Nephron progenitor cell (in vitro differentiated cells): ENCODE measurements at regions not wholly inside any gene's neighbourhood (a gene's known extent, or its start where the extent isn't known, plus 50 kb on each side); places are given as distances from the start of the nearest gene placed in this dataset.

Experiments used
- DNase-seq: peaks from one replicate; pipeline ENCODE4 v3.0.0; 2021
- H3K27ac Mint-ChIP-seq: 2 replicates; pipeline ENCODE4 v1.8.0; 2021; ENCODE audit warnings: mild to moderate bottlenecking, moderate library complexity, mixed read lengths
- H3K27me3 Mint-ChIP-seq: 2 replicates; pipeline ENCODE4 v1.8.0; 2021; ENCODE audit warnings: mild to moderate bottlenecking, low read depth, mixed read lengths; ENCODE audit not compliant: poor library complexity
- H3K36me3 Mint-ChIP-seq: 2 replicates; pipeline ENCODE4 v1.8.0; 2021; ENCODE audit warnings: low read depth, mixed read lengths
- H3K4me1 Mint-ChIP-seq: 2 replicates; pipeline ENCODE4 v1.8.0; 2021; ENCODE audit warnings: mixed read lengths
- H3K4me3 Mint-ChIP-seq: 2 replicates; pipeline ENCODE4 v1.8.0; 2021; ENCODE audit warnings: mild to moderate bottlenecking, moderate library complexity, mixed read lengths
- H3K9me3 Mint-ChIP-seq: 2 replicates; pipeline ENCODE4 v1.8.0; 2021; ENCODE audit warnings: mild to moderate bottlenecking, moderate library complexity, mixed read lengths
- TF ChIP-seq, protein P1 (sequence below): fragments of 200-600 bp; sonication (generic); IDR thresholded peaks from 2 replicates; pipeline ENCODE4 v1.5.0; 2021; ENCODE audit warnings: antibody characterized with exemption

- Mint-ChIP-seq H3K9me3 (no peaks in the 10 kb centered on the region), H3K36me3 (no peaks in the 10 kb centered on the region), H3K27ac (no peak overlapping the region), H3K4me1 (peaks cover 2% of the 10 kb centered on the region), H3K4me3 (no peak overlapping the region), H3K27me3 (peaks cover 33% of the 10 kb centered on the region)
- no peak for DNase-seq
- TF ChIP-seq, protein P1, sequence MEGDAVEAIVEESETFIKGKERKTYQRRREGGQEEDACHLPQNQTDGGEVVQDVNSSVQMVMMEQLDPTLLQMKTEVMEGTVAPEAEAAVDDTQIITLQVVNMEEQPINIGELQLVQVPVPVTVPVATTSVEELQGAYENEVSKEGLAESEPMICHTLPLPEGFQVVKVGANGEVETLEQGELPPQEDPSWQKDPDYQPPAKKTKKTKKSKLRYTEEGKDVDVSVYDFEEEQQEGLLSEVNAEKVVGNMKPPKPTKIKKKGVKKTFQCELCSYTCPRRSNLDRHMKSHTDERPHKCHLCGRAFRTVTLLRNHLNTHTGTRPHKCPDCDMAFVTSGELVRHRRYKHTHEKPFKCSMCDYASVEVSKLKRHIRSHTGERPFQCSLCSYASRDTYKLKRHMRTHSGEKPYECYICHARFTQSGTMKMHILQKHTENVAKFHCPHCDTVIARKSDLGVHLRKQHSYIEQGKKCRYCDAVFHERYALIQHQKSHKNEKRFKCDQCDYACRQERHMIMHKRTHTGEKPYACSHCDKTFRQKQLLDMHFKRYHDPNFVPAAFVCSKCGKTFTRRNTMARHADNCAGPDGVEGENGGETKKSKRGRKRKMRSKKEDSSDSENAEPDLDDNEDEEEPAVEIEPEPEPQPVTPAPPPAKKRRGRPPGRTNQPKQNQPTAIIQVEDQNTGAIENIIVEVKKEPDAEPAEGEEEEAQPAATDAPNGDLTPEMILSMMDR, result no peak
Measured at GRCh38 chr13:53204598-53204997, 176.0 kb downstream of the OLFM4 start.

DNA sequence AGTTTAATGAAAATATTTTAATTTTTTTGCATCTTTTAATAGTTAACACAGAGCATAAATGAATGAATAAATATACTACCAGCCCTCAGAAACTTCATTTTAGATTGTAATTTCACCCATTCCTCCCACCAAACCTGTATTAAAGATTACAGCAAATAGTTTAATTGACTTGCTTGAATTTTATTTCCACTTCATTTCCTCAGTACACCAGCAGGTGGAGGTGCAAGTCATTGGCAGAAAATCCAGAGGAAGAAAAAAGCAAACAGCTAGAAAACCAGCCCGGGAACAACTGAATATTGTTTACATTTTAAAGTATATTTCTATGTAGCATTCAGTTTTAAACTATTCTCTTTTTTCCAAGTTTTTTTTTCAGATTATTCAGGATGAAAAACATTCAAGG lies 177.8 kb downstream of the OLFM4 start:
- peaks cover 26% of the 10 kb centered on the region for H3K27me3 Mint-ChIP-seq
- TF ChIP-seq, protein P1, result peak; percentile 70
- H3K4me1 Mint-ChIP-seq, result no peaks in the 10 kb centered on the region
- H3K4me3 Mint-ChIP-seq, result no peak overlapping the region
- H3K27ac Mint-ChIP-seq, result no peak overlapping the region
- H3K36me3 Mint-ChIP-seq, result no peaks in the 10 kb centered on the region
- no peaks in the 10 kb centered on the region for H3K9me3 Mint-ChIP-seq
- no peak for DNase-seq

DNA sequence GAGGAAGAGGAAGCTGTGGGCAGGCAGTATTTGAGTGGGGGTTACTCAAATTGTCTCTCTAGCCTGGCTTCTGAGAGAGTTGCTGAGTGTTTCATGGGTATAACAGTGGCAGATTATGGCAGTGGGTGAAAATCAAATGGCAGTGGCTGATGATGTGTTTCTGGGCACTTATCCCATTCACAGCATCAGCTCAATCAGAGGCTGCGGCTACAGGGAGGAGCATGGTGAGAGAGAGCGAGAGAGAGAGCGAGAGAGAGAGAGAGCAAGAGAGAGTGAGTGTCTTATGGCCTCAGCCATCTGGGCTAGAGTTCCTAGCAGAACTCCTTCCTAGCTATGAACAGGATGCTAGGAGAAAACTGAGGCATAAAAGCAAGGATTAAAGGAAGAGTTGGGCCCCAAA lies 178.9 kb downstream of the OLFM4 start:
- TF ChIP-seq, protein P1, result no peak
- H3K27ac Mint-ChIP-seq, result no peak overlapping the region
- no peak for DNase-seq
- H3K9me3 Mint-ChIP-seq, result no peaks in the 10 kb centered on the region
- peaks cover 20% of the 10 kb centered on the region for H3K27me3 Mint-ChIP-seq
- H3K4me3 Mint-ChIP-seq, result no peak overlapping the region
- no peaks in the 10 kb centered on the region for H3K4me1 Mint-ChIP-seq
- no peaks in the 10 kb centered on the region for H3K36me3 Mint-ChIP-seq

GRCh38 chr13:53214433-53214832 lies 185.8 kb downstream of the OLFM4 start:
- Mint-ChIP-seq H3K27me3 (peaks cover 7% of the 10 kb centered on the region), H3K4me3 (no peak overlapping the region), H3K9me3 (no peaks in the 10 kb centered on the region), H3K4me1 (no peaks in the 10 kb centered on the region), H3K36me3 (no peaks in the 10 kb centered on the region), H3K27ac (no peak overlapping the region)
- no peak for DNase-seq
- TF ChIP-seq, protein P1, result no peak

GRCh38 chr13:53215563-53215962 lies 186.9 kb downstream of the OLFM4 start:
- Mint-ChIP-seq H3K27me3 (no peaks in the 10 kb centered on the region), H3K36me3 (no peaks in the 10 kb centered on the region), H3K27ac (no peak overlapping the region), H3K4me3 (no peak overlapping the region), H3K4me1 (no peaks in the 10 kb centered on the region), H3K9me3 (no peaks in the 10 kb centered on the region)
- DNase-seq, result no peak
- TF ChIP-seq, protein P1, result no peak

DNA sequence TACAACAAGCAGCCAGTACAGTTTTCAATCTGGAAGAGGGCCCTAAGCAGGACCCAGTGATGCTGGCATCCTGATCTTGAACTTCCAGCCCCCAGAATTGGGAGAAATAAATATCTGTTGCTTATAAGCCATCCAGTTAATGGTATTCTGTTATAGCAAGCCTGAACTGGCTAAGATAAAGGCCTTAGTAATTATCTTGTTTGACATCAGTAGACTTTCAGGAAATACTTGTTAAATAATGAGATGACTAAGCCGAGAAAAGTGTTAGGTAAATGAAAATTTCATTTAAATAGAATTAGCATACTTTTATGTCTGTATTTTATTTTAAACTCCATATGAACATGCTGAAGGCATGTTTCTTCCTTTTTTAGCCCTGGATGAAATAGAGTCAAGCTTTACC lies 188.2 kb downstream of the OLFM4 start:
- Mint-ChIP-seq H3K36me3 (no peaks in the 10 kb centered on the region), H3K9me3 (no peaks in the 10 kb centered on the region), H3K4me3 (no peak overlapping the region), H3K4me1 (no peaks in the 10 kb centered on the region), H3K27ac (no peak overlapping the region), H3K27me3 (no peaks in the 10 kb centered on the region)
- DNase-seq, result no peak
- TF ChIP-seq, protein P1, result no peak
